Keratinocyte (primary cell): ENCODE measurements at regions not wholly inside any gene's neighbourhood (a gene's known extent, or its start where the extent isn't known, plus 50 kb on each side); places are given as distances from the start of the nearest gene placed in this dataset.

Source experiments
- DNase-seq: peaks from one replicate; pipeline ENCODE4 v3.0.0-alpha.2; 2011; ENCODE audit warnings: low read depth, missing footprints, low spot score
- FAIRE-seq: peaks from 2 replicates; lab custom pipeline; 2011; peaks lifted over from hg19 to GRCh38; lab: Jason Lieb, UNC
- H2AFZ ChIP-seq: 2 replicates; pipeline ENCODE4 v1.6.0; 2012; ENCODE audit warnings: low read length, control low read depth, inconsistent platforms; ENCODE audit not compliant: control insufficient read depth
- H3K27ac ChIP-seq: 2 replicates; pipeline ENCODE4 v1.5.1; 2011; ENCODE audit warnings: low read length; ENCODE audit not compliant: control insufficient read depth, insufficient read depth
- H3K27me3 ChIP-seq: 3 replicates; pipeline ENCODE4 v1.6.0; 2011; ENCODE audit warnings: low read length; ENCODE audit not compliant: control insufficient read depth, insufficient read depth; ENCODE audit errors: extremely low read depth
- H3K36me3 ChIP-seq, 2 experiments: 2 replicates in 1 of 2; 3 replicates in 1 of 2; pipeline ENCODE4 v1.5.1; 2011; ENCODE audit warnings: low read length in 2 of 2, mild to moderate bottlenecking in 1 of 2; ENCODE audit not compliant: control insufficient read depth in 2 of 2, insufficient read depth in 2 of 2; ENCODE audit errors: extremely low read depth in 1 of 2
- H3K4me1 ChIP-seq: 3 replicates; pipeline ENCODE4 v1.5.1; 2011; ENCODE audit warnings: low read length; ENCODE audit not compliant: control insufficient read depth, insufficient read depth; ENCODE audit errors: extremely low read depth
- H3K4me2 ChIP-seq: 3 replicates; pipeline ENCODE4 v1.6.0; 2011; ENCODE audit warnings: low read depth, low read length; ENCODE audit not compliant: control insufficient read depth, insufficient read depth; ENCODE audit errors: extremely low read depth
- H3K4me3 ChIP-seq, 3 experiments: fragments of 200-600 bp in 1 of 3; sonication (generic) in 1 of 3; 2 replicates in 2 of 3; 3 replicates in 1 of 3; pipeline ENCODE4 v1.5.1; 2011 to 2016; ENCODE audit warnings: low read length in 3 of 3, mild to moderate bottlenecking in 3 of 3, control low read depth in 2 of 3, inconsistent platforms in 1 of 3, low read depth in 1 of 3, mixed read lengths in 1 of 3, mixed run types in 1 of 3, moderate library complexity in 1 of 3; ENCODE audit not compliant: control insufficient read depth in 2 of 3, insufficient read depth in 2 of 3; ENCODE audit errors: extremely low read depth in 1 of 3
- H3K79me2 ChIP-seq: 2 replicates; pipeline ENCODE4 v1.6.0; 2012; ENCODE audit warnings: low read length; ENCODE audit not compliant: control insufficient read depth, insufficient read depth
- H3K9ac ChIP-seq: 3 replicates; pipeline ENCODE4 v1.6.0; 2011; ENCODE audit warnings: low read length; ENCODE audit not compliant: control insufficient read depth, insufficient read depth; ENCODE audit errors: extremely low read depth
- H3K9me1 ChIP-seq: 3 replicates; pipeline ENCODE4 v1.6.0; 2011; ENCODE audit warnings: low read length; ENCODE audit not compliant: control insufficient read depth, insufficient read depth; ENCODE audit errors: extremely low read depth
- H3K9me3 ChIP-seq: 2 replicates; pipeline ENCODE4 v1.5.1; 2012; ENCODE audit warnings: low read depth, low read length; ENCODE audit not compliant: control insufficient read depth
- H4K20me1 ChIP-seq: 3 replicates; pipeline ENCODE4 v1.6.0; 2011; ENCODE audit warnings: low read length; ENCODE audit not compliant: control insufficient read depth, insufficient read depth; ENCODE audit errors: extremely low read depth
- EZH2 ChIP-seq: IDR thresholded peaks from one replicate; pipeline ENCODE4 v1.6.1; 2012; ENCODE audit warnings: inconsistent platforms, mild to moderate bottlenecking, low read length, moderate library complexity
- dilution Hi-C: fragments of 300-500 bp; cut with MboI; formaldehyde crosslinking; loops from one replicate; pipeline ENCODE4 v1.7.0; 2020; ENCODE audit warnings: low sequenced_read_pairs; ENCODE audit not compliant: extremely low pct_ligation_motif_present
- TF ChIP-seq, protein P1 (sequence below), 3 experiments: IDR thresholded peaks in 1 of 3; conservative IDR thresholded peaks in 1 of 3; optimal IDR thresholded peaks in 1 of 3; 2 replicates in 2 of 3; 3 replicates in 1 of 3; pipeline versions ENCODE3 to v1.5.1; 2011; ENCODE audit warnings: low read length in 3 of 3, mild to moderate bottlenecking in 3 of 3, moderate library complexity in 2 of 3, control low read depth in 1 of 3, inconsistent platforms in 1 of 3; ENCODE audit not compliant: insufficient read depth in 2 of 3; ENCODE audit errors: extremely low read depth in 1 of 3

DNA sequence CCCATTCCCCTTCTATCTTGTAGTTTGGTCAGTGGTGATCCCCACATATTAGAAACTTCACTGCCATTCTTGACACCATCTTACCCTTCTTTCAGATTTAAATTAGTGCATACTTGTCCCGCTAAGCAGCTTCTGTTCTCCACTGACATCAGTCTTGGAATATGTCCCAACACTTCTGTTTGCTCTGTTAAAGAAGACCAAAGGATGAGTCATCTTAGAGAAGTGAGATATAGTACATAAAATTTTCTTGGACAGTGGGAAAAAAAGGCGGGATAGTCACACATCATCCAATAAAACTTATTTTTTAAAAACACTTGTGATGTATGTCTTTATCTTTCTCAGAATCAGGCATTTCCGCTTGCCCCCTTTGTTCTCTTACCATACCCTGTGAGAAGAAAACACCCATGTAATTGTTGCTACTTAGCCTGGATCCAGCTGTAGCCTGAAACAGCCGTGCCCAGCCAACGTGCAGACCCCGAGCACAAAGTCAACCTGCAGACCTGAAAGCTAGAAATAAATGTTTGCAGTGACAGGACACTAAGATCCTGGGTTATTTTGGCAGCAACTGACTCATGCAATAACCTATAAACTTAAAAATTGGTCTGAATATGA is 100.1 kb upstream of the PDE3A start:
- H3K27ac ChIP-seq, result no peak overlapping the region
- no peak for TF ChIP-seq EZH2
- TF ChIP-seq, protein P1, sequence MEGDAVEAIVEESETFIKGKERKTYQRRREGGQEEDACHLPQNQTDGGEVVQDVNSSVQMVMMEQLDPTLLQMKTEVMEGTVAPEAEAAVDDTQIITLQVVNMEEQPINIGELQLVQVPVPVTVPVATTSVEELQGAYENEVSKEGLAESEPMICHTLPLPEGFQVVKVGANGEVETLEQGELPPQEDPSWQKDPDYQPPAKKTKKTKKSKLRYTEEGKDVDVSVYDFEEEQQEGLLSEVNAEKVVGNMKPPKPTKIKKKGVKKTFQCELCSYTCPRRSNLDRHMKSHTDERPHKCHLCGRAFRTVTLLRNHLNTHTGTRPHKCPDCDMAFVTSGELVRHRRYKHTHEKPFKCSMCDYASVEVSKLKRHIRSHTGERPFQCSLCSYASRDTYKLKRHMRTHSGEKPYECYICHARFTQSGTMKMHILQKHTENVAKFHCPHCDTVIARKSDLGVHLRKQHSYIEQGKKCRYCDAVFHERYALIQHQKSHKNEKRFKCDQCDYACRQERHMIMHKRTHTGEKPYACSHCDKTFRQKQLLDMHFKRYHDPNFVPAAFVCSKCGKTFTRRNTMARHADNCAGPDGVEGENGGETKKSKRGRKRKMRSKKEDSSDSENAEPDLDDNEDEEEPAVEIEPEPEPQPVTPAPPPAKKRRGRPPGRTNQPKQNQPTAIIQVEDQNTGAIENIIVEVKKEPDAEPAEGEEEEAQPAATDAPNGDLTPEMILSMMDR (optimal IDR thresholded peaks at IDR 0.05 in 1 of 3, IDR thresholded peaks at IDR 0.05 in 1 of 3, conservative IDR thresholded peaks at IDR 0.05 in 1 of 3; ENCODE audit: extremely low read depth in 1 of 3, insufficient read depth in 2 of 3, low read length in 3 of 3), result no peak
- dilution Hi-C loops, result no loop called here
- DNase-seq, result no peak
- H3K9ac ChIP-seq, result no peak overlapping the region
- H3K4me2 ChIP-seq, result no peak overlapping the region
- H3K27me3 ChIP-seq, result no peaks in the 10 kb centered on the region
- H3K9me1 ChIP-seq, result no peaks in the 10 kb centered on the region
- H3K4me1 ChIP-seq, result no peaks in the 10 kb centered on the region
- no peak for FAIRE-seq
- H4K20me1 ChIP-seq, result no peaks in the 10 kb centered on the region
- no peaks in the 10 kb centered on the region for H3K9me3 ChIP-seq
- H2AFZ ChIP-seq, result no peak overlapping the region
- H3K4me3 ChIP-seq, result no peak overlapping the region
- H3K36me3 ChIP-seq, result no peaks in the 10 kb centered on the region
- H3K79me2 ChIP-seq, result no peaks in the 10 kb centered on the region

DNA sequence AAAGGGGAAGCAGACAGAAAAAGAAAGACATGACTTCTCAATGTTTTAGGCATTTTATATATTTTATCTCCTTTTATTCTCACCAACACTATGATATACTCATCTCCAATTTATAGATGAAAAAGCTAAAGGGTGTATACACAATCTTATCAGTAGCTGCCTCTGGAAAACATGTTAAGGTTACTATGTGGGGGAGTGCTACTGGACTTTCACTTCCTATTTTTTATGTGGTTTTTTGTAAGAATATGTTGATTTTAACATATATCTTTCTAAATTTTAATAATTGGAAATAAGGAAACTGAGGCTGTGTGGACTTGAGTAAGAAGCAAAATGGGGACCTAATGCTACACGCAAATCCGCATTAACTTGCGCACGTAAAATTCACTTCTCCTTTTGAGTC is 99.6 kb upstream of the PDE3A start:
- no peak overlapping the region for H2AFZ ChIP-seq
- H3K4me3 ChIP-seq, result no peak overlapping the region
- H3K9me1 ChIP-seq, result no peaks in the 10 kb centered on the region
- no peaks in the 10 kb centered on the region for H3K36me3 ChIP-seq
- no peak overlapping the region for H3K4me2 ChIP-seq
- no peaks in the 10 kb centered on the region for H3K9me3 ChIP-seq
- H3K9ac ChIP-seq, result no peak overlapping the region
- FAIRE-seq (no peak), DNase-seq (no peak)
- H3K4me1 ChIP-seq, result no peaks in the 10 kb centered on the region
- H4K20me1 ChIP-seq, result no peaks in the 10 kb centered on the region
- no peaks in the 10 kb centered on the region for H3K79me2 ChIP-seq
- dilution Hi-C loops, result no loop called here
- no peaks in the 10 kb centered on the region for H3K27me3 ChIP-seq
- TF ChIP-seq, protein P1 (optimal IDR thresholded peaks at IDR 0.05 in 1 of 3, IDR thresholded peaks at IDR 0.05 in 1 of 3, conservative IDR thresholded peaks at IDR 0.05 in 1 of 3; ENCODE audit: extremely low read depth in 1 of 3, insufficient read depth in 2 of 3, low read length in 3 of 3), result no peak
- no peak for TF ChIP-seq EZH2
- no peak overlapping the region for H3K27ac ChIP-seq
